HCT116 (cell line): ENCODE measurements at regions not wholly inside any gene's neighbourhood (a gene's known extent, or its start where the extent isn't known, plus 50 kb on each side); places are given as distances from the start of the nearest gene placed in this dataset.

Source experiments
- ATAC-seq: fragments of 200-7000 bp; cut with Tn5 transposase; 2 replicates; pipeline ENCODE4 v1.9.1; 2020; ENCODE audit warnings: mild to moderate bottlenecking, moderate library complexity
- BruUV-seq: library from RNA; stranded (reverse); fragments of 400-500 nt; replicated peaks from 2 replicates; lab custom pipeline; 2021; lab: Mats Ljungman, UMichigan
- CTCF ChIA-PET: fragments of 300-600 bp; sonication (Branson Sonifier 250); formaldehyde crosslinking; loops from one replicate; lab custom pipeline; 2021; ENCODE audit warnings: antibody characterized with exemption; lab: Charles Lee
- POLR2A ChIA-PET: fragments of 300-600, 350-600 bp; sonication (Branson Sonifier 250); formaldehyde crosslinking; loops from one replicate; lab custom pipeline; 2021; ENCODE audit warnings: antibody characterized with exemption; lab: Charles Lee
- RAD21 ChIA-PET, 2 experiments: fragments of 300-600 bp; sonication (Branson Sonifier 250); formaldehyde crosslinking; loops; one replicate each; lab custom pipeline; 2023; ENCODE audit warnings: low total read pairs in 2 of 2; ENCODE audit not compliant: uncharacterized antibody in 2 of 2, unreplicated experiment in 2 of 2, low non-redundant PET in 1 of 2; lab: Charles Lee
- DNase-seq: peaks from one replicate; pipeline ENCODE4 v3.0.0-alpha.2; 2010; ENCODE audit warnings: low read depth, low spot score
- H2AFZ ChIP-seq: fragments of 200-600 bp; shearing (Covaris generic), sonication (generic); 2 replicates; pipeline ENCODE4 v1.6.1; 2017; ENCODE audit warnings: low read depth, mixed run types, mixed read lengths, antibody characterized with exemption, low read length; ENCODE audit not compliant: poor library complexity, severe bottlenecking
- H3K27ac ChIP-seq: 2 replicates; pipeline ENCODE4 v1.5.1; 2012; ENCODE audit warnings: low read depth, low read length
- H3K27me3 ChIP-seq: fragments of 200-600 bp; sonication (generic); 2 replicates; pipeline ENCODE4 v1.6.1; 2016; ENCODE audit warnings: mixed run types, low read length, mixed read lengths; ENCODE audit not compliant: insufficient read depth
- H3K36me3 ChIP-seq, 2 experiments: fragments of 200-500 bp in 1 of 2; fragments of 200-600 bp in 1 of 2; sonication (Bioruptor generic) in 1 of 2; sonication (generic) in 1 of 2; 2 replicates each; pipeline versions ENCODE4 v1.5.1 to v1.6.1; 2014 to 2016; ENCODE audit warnings: low read length in 2 of 2, inconsistent platforms in 1 of 2, mixed read lengths in 1 of 2, mixed run types in 1 of 2; ENCODE audit not compliant: insufficient read depth in 2 of 2, control insufficient read depth in 1 of 2
- H3K4me1 ChIP-seq, 2 experiments: fragments of 200-600 bp in 1 of 2; sonication (generic) in 1 of 2; 2 replicates each; pipeline versions ENCODE4 v1.5.1 to v1.6.1; 2012 to 2017; ENCODE audit warnings: low read length in 2 of 2, inconsistent platforms in 1 of 2, mild to moderate bottlenecking in 1 of 2, mixed read lengths in 1 of 2, mixed run types in 1 of 2, moderate library complexity in 1 of 2; ENCODE audit not compliant: insufficient read depth in 2 of 2, control insufficient read depth in 1 of 2
- H3K4me2 ChIP-seq: fragments of 200-600 bp; sonication (generic); 2 replicates; pipeline ENCODE4 v1.6.1; 2017; ENCODE audit warnings: mixed run types, low read length, mixed read lengths
- H3K4me3 ChIP-seq, 2 experiments: fragments of 200-600 bp in 1 of 2; sonication (generic) in 1 of 2; replicated peaks in 1 of 2; 2 replicates each; pipeline ENCODE4 v1.5.1; 2011 to 2016; ENCODE audit warnings: low read length in 2 of 2, control low read depth in 1 of 2, low read depth in 1 of 2, mild to moderate bottlenecking in 1 of 2, mixed read lengths in 1 of 2, mixed run types in 1 of 2
- H3K79me2 ChIP-seq: fragments of 200-600 bp; sonication (generic); 2 replicates; pipeline ENCODE4 v1.6.1; 2017; ENCODE audit warnings: mild to moderate bottlenecking, mixed run types, low read length, moderate library complexity, mixed read lengths; ENCODE audit not compliant: insufficient read depth
- H3K9ac ChIP-seq: fragments of 200-600 bp; sonication (generic); 2 replicates; pipeline ENCODE4 v1.6.1; 2016; ENCODE audit warnings: low read length, mixed read lengths
- H3K9me2 ChIP-seq: fragments of 200-600 bp; sonication (generic), shearing (Covaris generic); 2 replicates; pipeline ENCODE4 v1.6.1; 2017; ENCODE audit warnings: mixed run types, mild to moderate bottlenecking, moderate library complexity; ENCODE audit not compliant: insufficient read depth
- H3K9me3 ChIP-seq, 2 experiments: fragments of 200-500 bp in 1 of 2; fragments of 200-600 bp in 1 of 2; sonication (Bioruptor generic) in 1 of 2; sonication (generic) in 1 of 2; 2 replicates each; pipeline ENCODE4 v1.6.1; 2014 to 2017; ENCODE audit warnings: low read length in 2 of 2, mixed read lengths in 2 of 2, inconsistent platforms in 1 of 2, low read depth in 1 of 2, mild to moderate bottlenecking in 1 of 2, mixed run types in 1 of 2, moderate library complexity in 1 of 2; ENCODE audit not compliant: control insufficient read depth in 1 of 2, insufficient read depth in 1 of 2
- H4K20me1 ChIP-seq: fragments of 200-600 bp; sonication (generic), shearing (Covaris generic); 2 replicates; pipeline ENCODE4 v1.6.1; 2017; ENCODE audit warnings: mixed run types, mild to moderate bottlenecking, moderate library complexity; ENCODE audit not compliant: insufficient read depth
- CBX3 ChIP-seq: IDR thresholded peaks from 2 replicates; pipeline ENCODE4 v1.6.1; 2012; ENCODE audit warnings: low read depth
- EGR1 ChIP-seq: IDR thresholded peaks from 2 replicates; pipeline ENCODE4 v1.6.1; 2012; ENCODE audit warnings: low read depth
- EZH2 ChIP-seq: fragments of 200-600 bp; sonication (generic); IDR thresholded peaks from 2 replicates; pipeline ENCODE4 v1.6.1; 2017; ENCODE audit warnings: antibody characterized with exemption, mixed run types
- MAX ChIP-seq: IDR thresholded peaks from 2 replicates; pipeline ENCODE4 v1.6.1; 2012
- POLR2AphosphoS5 ChIP-seq: IDR thresholded peaks from 2 replicates; pipeline ENCODE4 v1.6.1; 2011; ENCODE audit warnings: mild to moderate bottlenecking, low read depth, low read length, moderate library complexity
- SIN3A ChIP-seq: IDR thresholded peaks from 2 replicates; pipeline ENCODE4 v1.6.1; 2012; ENCODE audit warnings: low read depth
- TCF7L2 ChIP-seq: IDR thresholded peaks from 2 replicates; pipeline ENCODE4 v1.7.0; 2011; ENCODE audit warnings: borderline replicate concordance, inconsistent platforms; ENCODE audit not compliant: insufficient read depth, insufficient read length; ENCODE audit errors: extremely low read depth
- YY1 ChIP-seq: IDR thresholded peaks from 2 replicates; pipeline ENCODE4 v1.6.1; 2011; ENCODE audit warnings: low read length, low read depth, moderate library complexity, mild to moderate bottlenecking; ENCODE audit not compliant: insufficient replicate concordance; ENCODE audit errors: extremely low read depth
- ZFX ChIP-seq: fragments of 450-650 bp; IDR thresholded peaks from 2 replicates; pipeline ENCODE4 v1.6.1; 2017
- ZNF274 ChIP-seq: fragments of 200-500 bp; sonication (Bioruptor generic); IDR thresholded peaks from 2 replicates; pipeline ENCODE4 v1.6.1; 2014; ENCODE audit warnings: mild to moderate bottlenecking, low read depth, low read length, inconsistent platforms
- intact Hi-C: fragments of 100-400 bp; cut with micrococcal nuclease; formaldehyde crosslinking; loops from 2 replicates; pipeline ENCODE4 v1.10.0; 2022
- TF ChIP-seq, protein P1 (sequence below): IDR thresholded peaks from 2 replicates; pipeline ENCODE4 v1.6.1; 2011; ENCODE audit warnings: mild to moderate bottlenecking, low read length, moderate library complexity; ENCODE audit not compliant: insufficient replicate concordance; ENCODE audit errors: extremely low read depth
- TF ChIP-seq, protein P2 (sequence below), 3 experiments: fragments of 200-600 bp in 1 of 3; sonication (generic) in 1 of 3; IDR thresholded peaks in 2 of 3; conservative IDR thresholded peaks in 1 of 3; 2 replicates each; pipeline ENCODE4 v1.5.1; 2012 to 2017; ENCODE audit warnings: low read depth in 2 of 3, low read length in 2 of 3, antibody characterized with exemption in 1 of 3, borderline replicate concordance in 1 of 3, control low read depth in 1 of 3, mild to moderate bottlenecking in 1 of 3, mixed read lengths in 1 of 3, mixed run types in 1 of 3, moderate library complexity in 1 of 3; ENCODE audit not compliant: insufficient read depth in 1 of 3

DNA sequence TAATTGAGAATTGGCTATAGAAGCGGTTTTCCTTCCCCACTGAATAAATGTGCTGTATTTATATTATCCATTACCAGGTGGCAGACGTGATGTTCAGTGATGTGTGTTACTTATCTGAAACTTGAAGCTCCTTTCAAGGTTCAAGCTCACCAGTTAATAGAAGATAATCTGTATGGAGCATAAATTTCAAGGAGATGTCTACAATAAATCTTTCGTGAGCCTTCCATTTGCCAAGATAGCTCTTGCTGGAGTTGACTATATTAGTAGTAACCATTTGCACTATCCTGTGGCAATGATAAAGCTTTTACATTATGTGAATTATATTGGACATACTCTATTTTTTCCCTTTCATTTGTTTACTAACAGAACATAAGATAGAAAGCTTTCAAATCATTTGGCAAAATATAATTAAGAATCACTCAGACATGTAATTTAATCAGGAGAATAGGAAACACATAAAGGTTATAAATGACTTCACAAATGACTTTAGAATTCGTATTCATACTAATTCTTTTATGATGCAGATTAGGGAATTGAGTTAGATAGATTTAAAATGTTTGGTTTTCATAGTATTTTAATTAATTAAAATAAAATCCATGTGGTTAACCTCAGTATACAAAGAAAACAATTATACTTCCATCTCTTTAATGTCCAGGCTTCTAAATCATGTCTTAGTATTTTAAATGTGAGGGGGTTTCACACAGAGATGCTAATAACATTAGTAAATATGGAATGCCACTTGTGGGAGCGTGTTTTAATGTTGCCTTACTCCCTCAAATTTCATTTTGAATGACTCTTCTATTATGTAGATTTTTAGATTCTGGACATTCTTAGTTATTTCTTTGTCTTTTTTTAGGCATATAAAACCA is 664.4 kb upstream of the CDH8 start:
- Histone ChIP-seq H3K4me2 (no peak overlapping the region), H4K20me1 (no peaks in the 10 kb centered on the region), H3K9ac (no peak overlapping the region), H2AFZ (no peak overlapping the region), H3K27me3 (no peaks in the 10 kb centered on the region), H3K27ac (no peak overlapping the region), H3K79me2 (no peaks in the 10 kb centered on the region), H3K4me3 (no peak overlapping the region)
- intact Hi-C loops: no loop called here
- no TSS peak for BruUV-seq
- no peak for TF ChIP-seq EZH2
- TF ChIP-seq SIN3A: no peak
- TF ChIP-seq, protein P1, sequence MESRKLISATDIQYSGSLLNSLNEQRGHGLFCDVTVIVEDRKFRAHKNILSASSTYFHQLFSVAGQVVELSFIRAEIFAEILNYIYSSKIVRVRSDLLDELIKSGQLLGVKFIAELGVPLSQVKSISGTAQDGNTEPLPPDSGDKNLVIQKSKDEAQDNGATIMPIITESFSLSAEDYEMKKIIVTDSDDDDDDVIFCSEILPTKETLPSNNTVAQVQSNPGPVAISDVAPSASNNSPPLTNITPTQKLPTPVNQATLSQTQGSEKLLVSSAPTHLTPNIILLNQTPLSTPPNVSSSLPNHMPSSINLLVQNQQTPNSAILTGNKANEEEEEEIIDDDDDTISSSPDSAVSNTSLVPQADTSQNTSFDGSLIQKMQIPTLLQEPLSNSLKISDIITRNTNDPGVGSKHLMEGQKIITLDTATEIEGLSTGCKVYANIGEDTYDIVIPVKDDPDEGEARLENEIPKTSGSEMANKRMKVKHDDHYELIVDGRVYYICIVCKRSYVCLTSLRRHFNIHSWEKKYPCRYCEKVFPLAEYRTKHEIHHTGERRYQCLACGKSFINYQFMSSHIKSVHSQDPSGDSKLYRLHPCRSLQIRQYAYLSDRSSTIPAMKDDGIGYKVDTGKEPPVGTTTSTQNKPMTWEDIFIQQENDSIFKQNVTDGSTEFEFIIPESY: no peak
- no peak for TF ChIP-seq ZNF274
- no peak for TF ChIP-seq MAX
- no peak for TF ChIP-seq YY1
- TF ChIP-seq ZFX: no peak
- TF ChIP-seq CBX3: no peak
- no peak for TF ChIP-seq POLR2AphosphoS5
- no peak for TF ChIP-seq TCF7L2
- TF ChIP-seq, protein P2, sequence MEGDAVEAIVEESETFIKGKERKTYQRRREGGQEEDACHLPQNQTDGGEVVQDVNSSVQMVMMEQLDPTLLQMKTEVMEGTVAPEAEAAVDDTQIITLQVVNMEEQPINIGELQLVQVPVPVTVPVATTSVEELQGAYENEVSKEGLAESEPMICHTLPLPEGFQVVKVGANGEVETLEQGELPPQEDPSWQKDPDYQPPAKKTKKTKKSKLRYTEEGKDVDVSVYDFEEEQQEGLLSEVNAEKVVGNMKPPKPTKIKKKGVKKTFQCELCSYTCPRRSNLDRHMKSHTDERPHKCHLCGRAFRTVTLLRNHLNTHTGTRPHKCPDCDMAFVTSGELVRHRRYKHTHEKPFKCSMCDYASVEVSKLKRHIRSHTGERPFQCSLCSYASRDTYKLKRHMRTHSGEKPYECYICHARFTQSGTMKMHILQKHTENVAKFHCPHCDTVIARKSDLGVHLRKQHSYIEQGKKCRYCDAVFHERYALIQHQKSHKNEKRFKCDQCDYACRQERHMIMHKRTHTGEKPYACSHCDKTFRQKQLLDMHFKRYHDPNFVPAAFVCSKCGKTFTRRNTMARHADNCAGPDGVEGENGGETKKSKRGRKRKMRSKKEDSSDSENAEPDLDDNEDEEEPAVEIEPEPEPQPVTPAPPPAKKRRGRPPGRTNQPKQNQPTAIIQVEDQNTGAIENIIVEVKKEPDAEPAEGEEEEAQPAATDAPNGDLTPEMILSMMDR (IDR thresholded peaks at IDR 0.05 in 2 of 3, conservative IDR thresholded peaks at IDR 0.05 in 1 of 3; ENCODE audit: borderline replicate concordance in 1 of 3, insufficient read depth in 1 of 3, low read depth in 2 of 3, low read length in 2 of 3): no peak
- TF ChIP-seq EGR1: no peak
- TF ChIP-seq, all 23 proteins: peak for 0
- ChIA-PET CTCF (no interaction called here), POLR2A (no interaction called here), RAD21 (no interaction called here)
- Histone ChIP-seq H3K9me3 (peaks cover 11 to 23% of the 10 kb centered on the region in 2 experiments; a peak in 3 of 4 replicates), H3K4me1 (no peaks in the 10 kb centered on the region), H3K9me2 (no peaks in the 10 kb centered on the region), H3K36me3 (no peaks in the 10 kb centered on the region)
- ATAC-seq (no peak), DNase-seq (no peak)
